Bronchial epithelial cell (primary cell): ENCODE measurements at regions not wholly inside any gene's neighbourhood (a gene's known extent, or its start where the extent isn't known, plus 50 kb on each side); places are given as distances from the start of the nearest gene placed in this dataset.

ENCODE experiments used
- DNase-seq: peaks from one replicate; pipeline ENCODE4 v3.0.0-alpha.2; 2010; ENCODE audit warnings: low read depth
- FAIRE-seq: peaks from 2 replicates; lab custom pipeline; 2011; peaks lifted over from hg19 to GRCh38; lab: Jason Lieb, UNC
- H3K27me3 ChIP-seq: 2 replicates; pipeline ENCODE4 v1.5.1; 2011; ENCODE audit warnings: low read length; ENCODE audit not compliant: control insufficient read depth, insufficient read depth
- H3K36me3 ChIP-seq: 2 replicates; pipeline ENCODE4 v1.5.1; 2011; ENCODE audit warnings: low read length; ENCODE audit not compliant: control insufficient read depth, insufficient read depth
- H3K4me3 ChIP-seq: 2 replicates; pipeline ENCODE4 v1.5.1; 2011; ENCODE audit warnings: mild to moderate bottlenecking, low read depth, low read length, control low read depth
- TF ChIP-seq, protein P1 (sequence below): IDR thresholded peaks from 2 replicates; pipeline ENCODE4 v1.5.1; 2011; ENCODE audit warnings: mild to moderate bottlenecking, moderate library complexity, low read length, control low read depth, inconsistent platforms; ENCODE audit not compliant: insufficient read depth, severe bottlenecking

DNA sequence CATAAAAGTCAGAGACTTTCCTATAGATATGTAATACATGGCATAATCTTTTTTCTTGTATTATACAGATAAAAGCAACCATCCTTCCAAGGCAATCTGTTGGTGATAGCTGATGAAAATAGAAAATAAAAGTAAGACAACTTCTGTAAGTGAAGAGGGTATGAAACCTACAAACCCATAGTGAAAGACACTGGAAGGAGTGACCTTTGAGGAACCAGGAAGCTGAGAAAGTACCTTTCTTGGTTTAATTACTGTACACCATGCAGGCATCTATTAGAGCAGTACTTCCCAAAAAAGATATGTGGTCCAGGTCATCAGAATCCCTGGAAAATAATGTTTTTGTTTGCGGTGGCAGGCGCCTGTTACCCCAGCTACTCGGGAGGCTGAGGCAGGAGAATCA, 906.6 kb upstream of the KLHL29 start:
- Histone ChIP-seq H3K36me3 (no peaks in the 10 kb centered on the region), H3K27me3 (no peaks in the 10 kb centered on the region), H3K4me3 (no peak overlapping the region)
- FAIRE-seq (no peak), DNase-seq (no peak)
- TF ChIP-seq, protein P1, sequence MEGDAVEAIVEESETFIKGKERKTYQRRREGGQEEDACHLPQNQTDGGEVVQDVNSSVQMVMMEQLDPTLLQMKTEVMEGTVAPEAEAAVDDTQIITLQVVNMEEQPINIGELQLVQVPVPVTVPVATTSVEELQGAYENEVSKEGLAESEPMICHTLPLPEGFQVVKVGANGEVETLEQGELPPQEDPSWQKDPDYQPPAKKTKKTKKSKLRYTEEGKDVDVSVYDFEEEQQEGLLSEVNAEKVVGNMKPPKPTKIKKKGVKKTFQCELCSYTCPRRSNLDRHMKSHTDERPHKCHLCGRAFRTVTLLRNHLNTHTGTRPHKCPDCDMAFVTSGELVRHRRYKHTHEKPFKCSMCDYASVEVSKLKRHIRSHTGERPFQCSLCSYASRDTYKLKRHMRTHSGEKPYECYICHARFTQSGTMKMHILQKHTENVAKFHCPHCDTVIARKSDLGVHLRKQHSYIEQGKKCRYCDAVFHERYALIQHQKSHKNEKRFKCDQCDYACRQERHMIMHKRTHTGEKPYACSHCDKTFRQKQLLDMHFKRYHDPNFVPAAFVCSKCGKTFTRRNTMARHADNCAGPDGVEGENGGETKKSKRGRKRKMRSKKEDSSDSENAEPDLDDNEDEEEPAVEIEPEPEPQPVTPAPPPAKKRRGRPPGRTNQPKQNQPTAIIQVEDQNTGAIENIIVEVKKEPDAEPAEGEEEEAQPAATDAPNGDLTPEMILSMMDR: no peak

DNA sequence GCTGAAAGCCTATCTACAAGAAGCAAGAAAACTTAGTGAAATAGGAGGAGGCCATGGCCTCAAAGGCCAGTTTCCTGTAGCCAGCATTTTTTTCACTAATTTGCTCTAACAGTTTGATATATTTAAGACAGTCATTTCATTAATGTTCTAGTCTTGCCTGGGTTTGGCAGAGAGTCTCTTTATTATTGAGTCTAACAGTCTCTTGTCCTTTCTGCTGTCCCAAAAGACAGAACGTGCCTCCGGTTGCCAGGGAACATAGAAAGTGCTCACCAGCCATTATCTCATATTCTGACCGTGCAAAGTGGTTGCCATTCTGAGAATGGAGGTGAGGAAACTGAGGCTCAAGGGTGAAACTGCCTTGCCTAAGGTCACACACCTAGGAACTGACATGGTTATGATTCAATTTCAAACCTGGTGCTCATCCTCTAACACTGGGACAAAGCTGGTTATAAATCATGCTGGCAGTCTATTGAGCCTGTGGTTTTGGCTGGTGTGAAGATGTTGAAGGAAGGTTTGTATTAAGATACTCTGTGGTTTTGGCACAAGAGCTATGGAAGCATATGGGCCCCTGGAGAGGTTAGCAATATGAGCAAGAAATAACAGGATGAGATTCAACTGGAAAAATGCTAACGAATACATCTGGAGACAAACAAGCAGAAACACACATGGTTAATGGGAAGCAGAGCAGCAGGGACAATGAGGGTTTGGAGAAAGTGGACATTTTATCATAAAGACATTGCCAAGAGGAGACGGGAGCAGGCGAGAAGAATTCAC, 903.3 kb upstream of the KLHL29 start:
- DNase-seq (no peak), FAIRE-seq (no peak)
- TF ChIP-seq, protein P1: no peak
- no peak overlapping the region for H3K4me3 ChIP-seq
- no peaks in the 10 kb centered on the region for H3K27me3 ChIP-seq
- no peaks in the 10 kb centered on the region for H3K36me3 ChIP-seq

DNA sequence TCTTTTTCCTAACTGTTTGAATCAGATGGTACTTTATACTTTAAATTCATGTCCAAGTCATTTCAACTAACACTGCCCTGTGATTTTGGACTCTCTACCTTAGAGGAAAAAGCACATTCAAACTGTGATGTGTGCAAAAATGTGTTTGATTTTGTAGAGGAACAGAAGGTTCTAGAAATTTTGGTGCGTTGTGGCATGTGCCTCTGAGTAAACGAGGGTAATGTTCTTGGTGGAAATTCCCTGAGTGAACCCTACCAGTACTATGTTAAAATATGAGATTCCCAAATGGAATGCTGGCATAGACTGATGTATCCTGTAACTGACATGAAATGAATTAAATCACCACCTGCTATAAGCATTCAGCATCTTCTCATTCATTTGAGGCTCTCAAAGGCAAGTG, 901.9 kb upstream of the KLHL29 start:
- Histone ChIP-seq H3K27me3 (no peaks in the 10 kb centered on the region), H3K36me3 (no peaks in the 10 kb centered on the region), H3K4me3 (no peak overlapping the region)
- DNase-seq (no peak), FAIRE-seq (no peak)
- TF ChIP-seq, protein P1: no peak

DNA sequence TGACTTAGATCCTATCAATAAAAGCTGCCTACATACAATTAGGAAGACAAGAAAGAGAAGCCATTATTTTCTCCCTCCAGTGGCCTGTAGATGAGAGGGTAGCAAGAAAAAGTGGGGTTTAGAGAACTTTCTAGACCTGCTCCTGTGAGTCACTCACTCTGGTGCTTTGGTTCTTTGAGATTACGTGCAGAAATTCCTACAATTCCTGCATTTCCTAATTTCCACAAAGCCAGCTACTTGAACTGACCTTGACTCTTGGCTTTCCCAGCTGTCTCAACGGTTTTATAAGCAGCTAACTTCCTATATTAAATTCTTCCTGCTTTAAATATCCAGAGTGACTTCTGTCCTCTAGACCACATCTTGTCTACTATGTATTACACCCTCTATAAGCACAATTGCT, 899.5 kb upstream of the KLHL29 start:
- no peaks in the 10 kb centered on the region for H3K27me3 ChIP-seq
- TF ChIP-seq, protein P1: no peak
- H3K36me3 ChIP-seq: no peaks in the 10 kb centered on the region
- DNase-seq (no peak), FAIRE-seq (no peak)
- no peak overlapping the region for H3K4me3 ChIP-seq

DNA sequence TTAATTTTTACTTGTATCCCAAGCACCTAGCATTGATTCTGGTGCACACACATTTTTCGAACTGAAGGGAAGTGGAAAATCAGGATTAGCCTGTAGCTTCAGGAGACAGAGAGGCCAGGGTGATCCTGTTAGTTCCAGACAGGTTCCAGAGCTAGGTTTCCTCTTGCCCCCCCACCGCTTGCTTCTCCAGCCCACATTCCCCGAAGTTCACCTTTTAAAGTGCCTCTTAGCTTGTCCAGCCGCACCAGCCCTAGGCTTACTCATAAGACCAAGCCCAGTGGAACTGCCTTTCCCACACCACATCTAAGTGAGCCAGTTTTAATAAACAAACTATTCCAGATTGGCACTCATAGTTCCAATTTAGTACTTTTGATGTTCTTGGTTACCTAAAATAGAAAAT, 898.6 kb upstream of the KLHL29 start:
- Histone ChIP-seq H3K27me3 (no peaks in the 10 kb centered on the region), H3K36me3 (no peaks in the 10 kb centered on the region), H3K4me3 (no peak overlapping the region)
- FAIRE-seq (no peak), DNase-seq (no peak)
- TF ChIP-seq, protein P1: no peak

DNA sequence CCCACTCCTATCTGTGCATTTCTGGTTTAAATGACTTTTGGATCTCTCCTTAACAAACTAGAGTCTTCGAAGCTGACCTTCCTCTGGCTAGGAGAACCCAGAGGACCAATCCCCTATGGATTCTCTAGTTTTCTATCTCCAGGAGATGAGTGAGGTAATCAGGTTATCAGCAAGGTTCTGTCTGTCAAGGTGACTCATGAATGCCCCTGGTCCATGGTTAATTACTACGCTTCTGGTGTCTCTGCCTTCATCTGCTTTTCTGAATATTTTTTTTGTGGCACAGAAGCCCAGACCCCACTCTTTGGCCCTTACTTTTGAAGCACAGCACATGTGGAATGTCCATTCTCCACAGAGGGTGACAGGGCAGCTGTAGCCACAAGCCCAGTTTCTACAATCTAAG, 897.9 kb upstream of the KLHL29 start:
- TF ChIP-seq, protein P1: no peak
- no peak for DNase-seq
- no peaks in the 10 kb centered on the region for H3K36me3 ChIP-seq
- H3K27me3 ChIP-seq: no peaks in the 10 kb centered on the region
- no peak overlapping the region for H3K4me3 ChIP-seq
- no peak for FAIRE-seq
